WI38 (cell line): ENCODE measurements at regions not wholly inside any gene's neighbourhood (a gene's known extent, or its start where the extent isn't known, plus 50 kb on each side); places are given as distances from the start of the nearest gene placed in this dataset.

Source experiments
- H3K4me3 ChIP-seq: 2 replicates; pipeline ENCODE4 v1.5.1; 2011; ENCODE audit warnings: low read depth, mild to moderate bottlenecking, control low read depth, low read length
- CTCF ChIP-seq: IDR thresholded peaks from 2 replicates; pipeline ENCODE4 v1.5.1; 2012; ENCODE audit warnings: low read depth, mild to moderate bottlenecking, control low read depth, low read length

DNA sequence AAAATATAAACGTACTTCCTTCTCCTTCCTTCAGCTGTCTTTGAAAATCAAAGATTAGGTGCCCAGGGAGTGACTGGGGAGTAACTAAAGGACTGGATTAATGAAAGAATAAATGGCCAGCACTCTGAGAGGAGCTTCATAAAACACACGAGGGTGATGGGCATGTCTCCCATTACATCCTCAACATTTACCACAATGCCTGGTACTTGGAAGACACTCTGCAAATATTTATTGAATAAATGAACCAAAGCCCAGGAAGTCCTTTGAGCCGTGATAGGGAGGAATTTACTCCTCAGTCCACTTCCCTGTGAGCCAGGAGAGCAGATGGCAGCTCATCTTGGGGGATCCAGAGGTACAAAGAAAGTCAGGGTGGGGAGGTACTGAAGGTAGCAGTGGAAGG is 96.3 kb downstream of the RAB11FIP2 start:
- H3K4me3 ChIP-seq, result no peak overlapping the region
- TF ChIP-seq CTCF, result no peak
